ENCODE measurements at regions not wholly inside any gene's neighbourhood (a gene's known extent, or its start where the extent isn't known, plus 50 kb on each side); places are given as distances from the start of the nearest gene placed in this dataset.
A peak's percentile ranks its signal among the peaks of the same experiment; 100 is the strongest.

GRCh38 chr6:79302341-79302740 is 67.9 kb upstream of the HMGN3 start:
- peak overlapping the region; percentile 10 for H2AFZ ChIP-seq (ENCODE audit: low read depth, low read length, poor library complexity, severe bottlenecking)
- H3K79me2 ChIP-seq (ENCODE audit: insufficient read depth, low read length): no peaks in the 10 kb centered on the region
- H3K27me3 ChIP-seq (ENCODE audit: insufficient read depth, low read length): no peaks in the 10 kb centered on the region
- ATAC-seq: peak; percentile 76
- H3K4me2 ChIP-seq (ENCODE audit: low read length): peak overlapping the region; percentile 27
- H4K20me1 ChIP-seq (ENCODE audit: insufficient read depth): no peaks in the 10 kb centered on the region
- peak; percentile 15 for DNase-seq (ENCODE audit: low read depth, low spot score)
- H3K9me2 ChIP-seq (ENCODE audit: insufficient read depth): no peaks in the 10 kb centered on the region
- ChIA-PET RAD21 (ENCODE audit: low non-redundant PET in 1 of 2, low total read pairs in 2 of 2, uncharacterized antibody in 2 of 2, unreplicated experiment in 2 of 2) (no interaction called here), CTCF (no interaction called here), POLR2A (no interaction called here)
- TF ChIP-seq FOSL1 (IDR thresholded peaks at IDR 0.05; ENCODE audit: low read depth) (peak; percentile 19; the same call in 1 of the 2 replicates), SIN3A (IDR thresholded peaks at IDR 0.05; ENCODE audit: low read depth) (no peak), ZBTB33 (IDR thresholded peaks at IDR 0.05; ENCODE audit: extremely low read depth, insufficient replicate concordance, low read length) (no peak)
- H3K4me3 ChIP-seq (replicated peaks in 1 of 2; ENCODE audit: low read depth in 1 of 2, low read length in 2 of 2): no peak overlapping the region
- H3K36me3 ChIP-seq (ENCODE audit: control insufficient read depth in 1 of 2, insufficient read depth in 2 of 2, low read length in 2 of 2): no peaks in the 10 kb centered on the region
- intact Hi-C loops (cut with micrococcal nuclease): no loop called here
- no peak overlapping the region for H3K9ac ChIP-seq (ENCODE audit: low read length)
- peaks cover 8 to 22% of the 10 kb centered on the region in 2 experiments; a peak in 3 of 4 replicates for H3K4me1 ChIP-seq (ENCODE audit: control insufficient read depth in 1 of 2, insufficient read depth in 2 of 2, low read length in 2 of 2)
- no peak overlapping the region for H3K27ac ChIP-seq (ENCODE audit: low read depth, low read length)
- no TSS peak for BruUV-seq (replicated peaks)
- no peaks in the 10 kb centered on the region for H3K9me3 ChIP-seq (ENCODE audit: control insufficient read depth in 1 of 2, insufficient read depth in 1 of 2, low read depth in 1 of 2, low read length in 2 of 2)

- no peaks in the 10 kb centered on the region for H3K79me2 ChIP-seq (ENCODE audit: insufficient read depth, low read length)
- ATAC-seq (no peak), DNase-seq (ENCODE audit: low read depth, low spot score) (no peak)
- TF ChIP-seq ATF3 (IDR thresholded peaks at IDR 0.05) (no peak), REST (IDR thresholded peaks at IDR 0.05; ENCODE audit: low read depth) (no peak), JUND (IDR thresholded peaks at IDR 0.05) (no peak), ELF1 (IDR thresholded peaks at IDR 0.05; ENCODE audit: borderline replicate concordance, low read depth) (no peak), CEBPB (IDR thresholded peaks at IDR 0.05; ENCODE audit: low read depth) (no peak), POLR2A (IDR thresholded peaks at IDR 0.05; ENCODE audit: borderline replicate concordance, extremely low read depth, insufficient read depth, insufficient read length) (no peak), CBX3 (IDR thresholded peaks at IDR 0.05; ENCODE audit: low read depth) (no peak), MAX (IDR thresholded peaks at IDR 0.05) (no peak), ZBTB33 (IDR thresholded peaks at IDR 0.05; ENCODE audit: extremely low read depth, insufficient replicate concordance, low read length) (no peak), EZH2phosphoT487 (IDR thresholded peaks at IDR 0.05; ENCODE audit: borderline replicate concordance) (no peak), EZH2 (IDR thresholded peaks at IDR 0.05) (no peak)
- H3K27me3 ChIP-seq (ENCODE audit: insufficient read depth, low read length): no peaks in the 10 kb centered on the region
- POLR2A ChIA-PET: no interaction called here
- H3K9ac ChIP-seq (ENCODE audit: low read length): no peak overlapping the region
- no peaks in the 10 kb centered on the region for H4K20me1 ChIP-seq (ENCODE audit: insufficient read depth)
- peak overlapping the region; percentile 27 for H3K4me2 ChIP-seq (ENCODE audit: low read length)
- CTCF ChIA-PET: no interaction called here
- no peak overlapping the region for H3K27ac ChIP-seq (ENCODE audit: low read depth, low read length)
- RAD21 ChIA-PET (ENCODE audit: low non-redundant PET in 1 of 2, low total read pairs in 2 of 2, uncharacterized antibody in 2 of 2, unreplicated experiment in 2 of 2): no interaction called here
- H3K9me3 ChIP-seq (ENCODE audit: control insufficient read depth in 1 of 2, insufficient read depth in 1 of 2, low read depth in 1 of 2, low read length in 2 of 2): no peaks in the 10 kb centered on the region
- no peaks in the 10 kb centered on the region for H3K9me2 ChIP-seq (ENCODE audit: insufficient read depth)
- no peaks in the 10 kb centered on the region for H3K36me3 ChIP-seq (ENCODE audit: control insufficient read depth in 1 of 2, insufficient read depth in 2 of 2, low read length in 2 of 2)
- no TSS peak for BruUV-seq (replicated peaks)
- H2AFZ ChIP-seq (ENCODE audit: low read depth, low read length, poor library complexity, severe bottlenecking): peak overlapping the region; percentile 10
- H3K4me1 ChIP-seq (ENCODE audit: control insufficient read depth in 1 of 2, insufficient read depth in 2 of 2, low read length in 2 of 2): peaks cover 8 to 22% of the 10 kb centered on the region in 2 experiments; a peak in 3 of 4 replicates
- intact Hi-C loops (cut with micrococcal nuclease): no loop called here
- H3K4me3 ChIP-seq (replicated peaks in 1 of 2; ENCODE audit: low read depth in 1 of 2, low read length in 2 of 2): no peak overlapping the region
Observed at GRCh38 chr6:79301290-79301689, 66.8 kb upstream of the HMGN3 start.
